ENCODE measurements at regions not wholly inside any gene's neighbourhood (a gene's known extent, or its start where the extent isn't known, plus 50 kb on each side); places are given as distances from the start of the nearest gene placed in this dataset.

GRCh38 chr17:27230996-27231395 lies 62.9 kb upstream of the WSB1 start:
- intact Hi-C loops (cut with DNase I; ENCODE audit: low total_unique reads), result loop anchor here (10.0 kb wide), 1 partner anchor 374 kb away; no protein-coding TSS in a partner anchor
- no peaks in the 10 kb centered on the region for H3K4me1 ChIP-seq
- WGBS, 5 donors, result 83 to 91% (median 86%) methylated on average over 8 of the region's 8 CpGs

GRCh38 chr17:27232328-27232727 lies 61.6 kb upstream of the WSB1 start:
- Histone ChIP-seq H3K9me3 (no peaks in the 10 kb centered on the region), H3K36me3 (no peaks in the 10 kb centered on the region), H3K4me1 (peaks cover 0 to 9% (median 5%) of the 10 kb centered on the region in 4 donors), H3K27ac (no peak overlapping the region), H3K4me3 (no peak overlapping the region), H3K27me3 (no peaks in the 10 kb centered on the region)
- no peak for DNase-seq
- intact Hi-C loops (cut with DNase I; ENCODE audit: low total_unique reads), result loop anchor here (10.0 kb wide), 1 partner anchor 372 kb away; no protein-coding TSS in a partner anchor
- WGBS, 5 donors, result 82 to 92% (median 88%) methylated on average over 4 to 5 of the region's 5 CpGs
- TF ChIP-seq CTCF (IDR thresholded peaks at IDR 0.05) (no peak), POLR2AphosphoS5 (IDR thresholded peaks at IDR 0.05) (no peak), EP300 (IDR thresholded peaks at IDR 0.05) (no peak), POLR2A (IDR thresholded peaks at IDR 0.05) (no peak)

More at GRCh38 chr17:27230996-27231395, 62.9 kb upstream of the WSB1 start:
- Histone ChIP-seq H3K4me3 (no peak overlapping the region), H3K27me3 (no peaks in the 10 kb centered on the region), H3K9me3 (no peaks in the 10 kb centered on the region), H3K27ac (no peak overlapping the region), H3K36me3 (no peaks in the 10 kb centered on the region)
- TF ChIP-seq POLR2A (IDR thresholded peaks at IDR 0.05) (no peak), POLR2AphosphoS5 (IDR thresholded peaks at IDR 0.05) (no peak), CTCF (IDR thresholded peaks at IDR 0.05) (no peak), EP300 (IDR thresholded peaks at IDR 0.05) (no peak)
- DNase-seq, result no peak

GRCh38 chr17:27233059-27233458 lies 60.9 kb upstream of the WSB1 start:
- Histone ChIP-seq H3K4me3 (no peak overlapping the region), H3K9me3 (no peaks in the 10 kb centered on the region), H3K4me1 (peaks cover 0 to 9% (median 5%) of the 10 kb centered on the region in 4 donors), H3K27ac (no peak overlapping the region), H3K36me3 (no peaks in the 10 kb centered on the region), H3K27me3 (no peaks in the 10 kb centered on the region)
- no peak for DNase-seq
- intact Hi-C loops (cut with DNase I; ENCODE audit: low total_unique reads), result loop anchor here (10.0 kb wide), 1 partner anchor 372 kb away; no protein-coding TSS in a partner anchor
- WGBS, 5 donors, result 68 to 76% (median 74%) methylated on average over 3 of the region's 3 CpGs
- no peak for TF ChIP-seq CTCF (IDR thresholded peaks at IDR 0.05)
- TF ChIP-seq POLR2A (IDR thresholded peaks at IDR 0.05), result no peak
- TF ChIP-seq EP300 (IDR thresholded peaks at IDR 0.05), result no peak
- TF ChIP-seq POLR2AphosphoS5 (IDR thresholded peaks at IDR 0.05), result no peak

GRCh38 chr17:27233776-27234175 lies 60.1 kb upstream of the WSB1 start:
- peaks cover 0 to 9% (median 5%) of the 10 kb centered on the region in 4 donors for H3K4me1 ChIP-seq
- intact Hi-C loops (cut with DNase I; ENCODE audit: low total_unique reads), result loop anchor here (10.0 kb wide), 1 partner anchor 371 kb away; no protein-coding TSS in a partner anchor
- 56 to 66% (median 61%) methylated on average over 5 of the region's 5 CpGs for WGBS, 5 donors

More at GRCh38 chr17:27233776-27234175, 60.1 kb upstream of the WSB1 start:
- Histone ChIP-seq H3K36me3 (no peaks in the 10 kb centered on the region), H3K27me3 (no peaks in the 10 kb centered on the region), H3K9me3 (no peaks in the 10 kb centered on the region), H3K27ac (no peak overlapping the region), H3K4me3 (no peak overlapping the region)
- TF ChIP-seq POLR2A (IDR thresholded peaks at IDR 0.05) (no peak), CTCF (IDR thresholded peaks at IDR 0.05) (no peak), EP300 (IDR thresholded peaks at IDR 0.05) (no peak), POLR2AphosphoS5 (IDR thresholded peaks at IDR 0.05) (no peak)
- no peak for DNase-seq
